PC-9 (cell line): ENCODE measurements at regions not wholly inside any gene's neighbourhood (a gene's known extent, or its start where the extent isn't known, plus 50 kb on each side); places are given as distances from the start of the nearest gene placed in this dataset.

Experiments used
- CTCF ChIP-seq: fragments of 200-600 bp; sonication (generic); conservative IDR thresholded peaks from 2 replicates; pipeline ENCODE4 v1.6.1; 2017; ENCODE audit warnings: mixed run types, antibody characterized with exemption, mild to moderate bottlenecking, moderate library complexity
- EZH2 ChIP-seq: fragments of 200-600 bp; sonication (generic); IDR thresholded peaks from 2 replicates; pipeline ENCODE4 v1.8.0; 2017; ENCODE audit warnings: antibody characterized with exemption, low read depth

- TF ChIP-seq CTCF (no peak), EZH2 (no peak)
Measured at GRCh38 chr5:147092044-147092443, 142.8 kb upstream of the STK32A start.
